Heart left ventricle (tissue), 13 donors: ENCODE measurements at regions not wholly inside any gene's neighbourhood (a gene's known extent, or its start where the extent isn't known, plus 50 kb on each side); places are given as distances from the start of the nearest gene placed in this dataset.

ENCODE experiments used
- POLR2A ChIP-seq, 2 donors: fragments of 450-650 bp; IDR thresholded peaks; one replicate each; pipeline ENCODE4 v1.6.1; 2017; ENCODE audit warnings: antibody characterized with exemption in 2 of 2, mild to moderate bottlenecking in 2 of 2, moderate library complexity in 2 of 2
- TF ChIP-seq, protein P1 (sequence below), 12 donors: fragments of 200-600 bp; sonication (generic) in 4 of 12; IDR thresholded peaks; one replicate each; pipeline versions ENCODE4 v1.5.0 to v1.8.0; 2018 to 2022; ENCODE audit warnings: antibody characterized with exemption in 12 of 12, mild to moderate bottlenecking in 5 of 12
- donor health status: ischemic (EF 13 %, LVEDD 7.1; RV severe dilation, severe dysfunction).
- donor health status: DM: no; HTN: yes; CAD: no.
- donor health status: DM: no; HTN: no; CAD: no.
- donor health status: ischemic (EF 25% LVEDD 6.9; RV normal size, moderate dysfunction).
- donor health status: ischemic (EF 25% LVEDD 5.7; RV mildly dilated, moderate dysfunction).
- donor health status: ischemic (EF 35%, LVEDD 5.7; RV mildly dilated, moderate dysfunction).
- donor health status: nonischemic (EF 11% LVEDD 7.7; RV severe dilation, severe dysfunction).
- donor health status: DM: yes; HTN: yes; CAD: no.
- donor health status: PGD.
- donor health status: ischemic (EF 29% LVEDD 5.4; RV normal size, mild dysfunction).
- donor health status: nonischemic (EF 23%, LVEDD 6.1; RV moderate dilation, normal function).

DNA sequence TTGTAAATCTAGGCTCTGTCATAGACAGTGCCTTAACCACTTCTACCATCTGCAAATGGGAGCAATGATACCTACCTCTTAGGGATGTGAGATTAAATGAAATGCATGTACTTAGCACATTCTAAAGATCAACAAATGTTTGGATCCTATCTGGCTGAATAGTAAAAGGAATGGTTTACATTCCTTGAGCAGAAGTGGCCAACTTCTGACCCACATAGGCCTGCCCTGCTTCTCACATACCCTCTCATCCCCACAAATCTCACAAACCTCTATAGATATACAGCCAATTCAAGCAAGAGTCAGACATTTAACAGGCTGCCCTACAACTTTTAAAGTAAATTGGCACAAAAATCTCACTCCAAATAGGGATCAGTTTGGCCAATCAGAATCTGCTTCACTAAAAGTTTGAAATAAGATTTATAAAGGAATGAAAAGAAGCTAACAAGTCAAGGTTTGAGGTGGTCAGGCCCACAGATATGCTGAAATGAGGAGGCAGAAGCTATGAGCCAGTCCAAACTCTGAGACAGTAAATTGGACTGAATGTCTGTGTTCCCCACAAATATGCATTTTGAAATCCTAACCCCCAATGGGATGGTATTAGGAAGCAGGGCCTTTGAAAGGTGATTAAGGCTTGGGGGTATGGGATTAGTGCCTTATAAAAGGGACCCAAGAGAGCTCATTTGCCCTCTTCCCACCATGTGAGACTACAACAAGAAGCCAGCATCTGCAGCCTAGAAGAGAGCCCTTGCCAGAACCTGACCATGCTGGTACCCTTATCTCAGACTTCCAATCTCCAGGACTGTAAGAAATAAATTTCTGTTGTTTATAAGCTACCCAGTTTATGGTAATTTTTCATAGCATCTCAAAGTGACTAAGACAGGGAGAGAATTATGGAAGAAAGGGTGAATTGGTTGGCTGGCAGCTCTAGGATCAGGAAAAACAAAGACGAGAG, 227.8 kb upstream of the RBMS1 start:
- TF ChIP-seq, protein P1, sequence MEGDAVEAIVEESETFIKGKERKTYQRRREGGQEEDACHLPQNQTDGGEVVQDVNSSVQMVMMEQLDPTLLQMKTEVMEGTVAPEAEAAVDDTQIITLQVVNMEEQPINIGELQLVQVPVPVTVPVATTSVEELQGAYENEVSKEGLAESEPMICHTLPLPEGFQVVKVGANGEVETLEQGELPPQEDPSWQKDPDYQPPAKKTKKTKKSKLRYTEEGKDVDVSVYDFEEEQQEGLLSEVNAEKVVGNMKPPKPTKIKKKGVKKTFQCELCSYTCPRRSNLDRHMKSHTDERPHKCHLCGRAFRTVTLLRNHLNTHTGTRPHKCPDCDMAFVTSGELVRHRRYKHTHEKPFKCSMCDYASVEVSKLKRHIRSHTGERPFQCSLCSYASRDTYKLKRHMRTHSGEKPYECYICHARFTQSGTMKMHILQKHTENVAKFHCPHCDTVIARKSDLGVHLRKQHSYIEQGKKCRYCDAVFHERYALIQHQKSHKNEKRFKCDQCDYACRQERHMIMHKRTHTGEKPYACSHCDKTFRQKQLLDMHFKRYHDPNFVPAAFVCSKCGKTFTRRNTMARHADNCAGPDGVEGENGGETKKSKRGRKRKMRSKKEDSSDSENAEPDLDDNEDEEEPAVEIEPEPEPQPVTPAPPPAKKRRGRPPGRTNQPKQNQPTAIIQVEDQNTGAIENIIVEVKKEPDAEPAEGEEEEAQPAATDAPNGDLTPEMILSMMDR (IDR thresholded peaks at IDR 0.05) = no peak
- TF ChIP-seq POLR2A (IDR thresholded peaks at IDR 0.05) = no peak
